OCI-LY7 (cell line): ENCODE measurements at regions not wholly inside any gene's neighbourhood (a gene's known extent, or its start where the extent isn't known, plus 50 kb on each side); places are given as distances from the start of the nearest gene placed in this dataset.

ENCODE experiments used
- BruUV-seq: library from RNA; stranded (reverse); fragments of 400-500 nt; replicated peaks from 2 replicates; lab custom pipeline; 2021; lab: Mats Ljungman, UMichigan
- CTCF ChIA-PET: fragments of 300-600 bp; sonication (Branson Sonifier 250); formaldehyde crosslinking; loops from one replicate; lab custom pipeline; 2022; ENCODE audit warnings: antibody characterized with exemption; ENCODE audit not compliant: unreplicated experiment; lab: Charles Lee
- POLR2A ChIA-PET: fragments of 300-600 bp; sonication (Branson Sonifier 250); formaldehyde crosslinking; loops from one replicate; lab custom pipeline; 2022; ENCODE audit warnings: antibody characterized with exemption; lab: Charles Lee
- DNase-seq: peaks from one replicate; pipeline ENCODE4 v3.0.0-alpha.2; 2015; ENCODE audit warnings: low spot score
- H2AFZ ChIP-seq: fragments of 200-600 bp; sonication (generic), shearing (Covaris generic); 2 replicates; pipeline ENCODE4 v1.6.1; 2014; ENCODE audit warnings: mild to moderate bottlenecking, antibody characterized with exemption, low read length, moderate library complexity
- H3K27ac ChIP-seq: fragments of 200-600 bp; sonication (generic); 2 replicates; pipeline ENCODE4 v1.5.1; 2014; ENCODE audit warnings: mixed run types, low read depth, mild to moderate bottlenecking, moderate library complexity, low read length, inconsistent platforms; ENCODE audit not compliant: poor library complexity, severe bottlenecking
- H3K36me3 ChIP-seq: fragments of 200-600 bp; sonication (generic); 2 replicates; pipeline ENCODE4 v1.6.1; 2014; ENCODE audit warnings: mild to moderate bottlenecking, antibody characterized with exemption, low read length, moderate library complexity, mixed read lengths; ENCODE audit not compliant: insufficient read depth
- H3K4me1 ChIP-seq: fragments of 200-600 bp; sonication (generic); 2 replicates; pipeline ENCODE4 v1.5.1; 2014; ENCODE audit warnings: mild to moderate bottlenecking, low read length; ENCODE audit not compliant: insufficient read depth, poor library complexity, severe bottlenecking
- H3K4me2 ChIP-seq: fragments of 200-600 bp; sonication (generic); 2 replicates; pipeline ENCODE4 v1.6.1; 2014; ENCODE audit warnings: mild to moderate bottlenecking, low read length
- H3K4me3 ChIP-seq: fragments of 200-600 bp; sonication (generic); 2 replicates; pipeline ENCODE4 v1.5.1; 2014; ENCODE audit warnings: mild to moderate bottlenecking, low read depth, low read length; ENCODE audit not compliant: poor library complexity, severe bottlenecking
- H3K79me2 ChIP-seq: fragments of 200-600 bp; sonication (generic); 2 replicates; pipeline ENCODE4 v1.6.1; 2016; ENCODE audit warnings: low read depth, mild to moderate bottlenecking, low read length, moderate library complexity, mixed read lengths; ENCODE audit not compliant: insufficient read depth
- H3K9me2 ChIP-seq: fragments of 200-600 bp; sonication (generic); 2 replicates; pipeline ENCODE4 v1.6.1; 2016; ENCODE audit warnings: mild to moderate bottlenecking, low read length, mixed read lengths; ENCODE audit not compliant: insufficient read depth
- H3K9me3 ChIP-seq: fragments of 200-600 bp; sonication (generic); 2 replicates; pipeline ENCODE4 v1.6.1; 2014; ENCODE audit warnings: mild to moderate bottlenecking, mixed run types, low read length, mixed read lengths
- H4K20me1 ChIP-seq: fragments of 200-600 bp; sonication (generic); 2 replicates; pipeline ENCODE4 v1.6.1; 2014; ENCODE audit warnings: mild to moderate bottlenecking, antibody characterized with exemption, low read length, moderate library complexity, mixed read lengths; ENCODE audit not compliant: insufficient read depth
- CTCF ChIP-seq: fragments of 200-600 bp; sonication (generic); conservative IDR thresholded peaks from 2 replicates; pipeline ENCODE4 v1.5.1; 2014; ENCODE audit warnings: mild to moderate bottlenecking, antibody characterized with exemption, low read length, moderate library complexity, mixed read lengths
- EZH2phosphoT487 ChIP-seq: fragments of 200-600 bp; sonication (generic); IDR thresholded peaks from 2 replicates; pipeline ENCODE4 v1.6.1; 2018; ENCODE audit warnings: low read depth, borderline replicate concordance, mild to moderate bottlenecking, mixed run types, antibody characterized with exemption, low read length, moderate library complexity, mixed read lengths
- intact Hi-C: fragments of 100-400 bp; cut with micrococcal nuclease; formaldehyde crosslinking; loops from one replicate; pipeline ENCODE4 v1.10.0; 2022; ENCODE audit not compliant: unreplicated experiment

GRCh38 chr12:115857923-115858322 lies 419.6 kb downstream of the MED13L start:
- no peak for TF ChIP-seq CTCF
- H3K4me3 ChIP-seq = no peak overlapping the region
- intact Hi-C loops = no loop called here
- H3K36me3 ChIP-seq = no peaks in the 10 kb centered on the region
- H4K20me1 ChIP-seq = no peaks in the 10 kb centered on the region
- no TSS peak for BruUV-seq
- POLR2A ChIA-PET = interaction anchor here (0.6 kb wide), 1 partner anchor 19 kb away, joined by 3 read pairs; no protein-coding TSS in a partner anchor
- no peak for DNase-seq
- no peaks in the 10 kb centered on the region for H3K79me2 ChIP-seq
- H3K4me1 ChIP-seq = no peaks in the 10 kb centered on the region
- no peak overlapping the region for H3K27ac ChIP-seq
- H2AFZ ChIP-seq = no peak overlapping the region
- no peaks in the 10 kb centered on the region for H3K9me2 ChIP-seq
- CTCF ChIA-PET = no interaction called here
- no peaks in the 10 kb centered on the region for H3K9me3 ChIP-seq
- no peak overlapping the region for H3K4me2 ChIP-seq

- CTCF ChIA-PET = no interaction called here
- POLR2A ChIA-PET = interaction anchor here (0.6 kb wide), 1 partner anchor 18 kb away, joined by 3 read pairs; no protein-coding TSS in a partner anchor
- intact Hi-C loops = no loop called here
Measured at GRCh38 chr12:115857160-115857920, 420.2 kb downstream of the MED13L start.

More at GRCh38 chr12:115857160-115857920, 420.2 kb downstream of the MED13L start:
- Histone ChIP-seq H3K4me2 (no peak overlapping the region), H3K79me2 (no peaks in the 10 kb centered on the region), H3K9me2 (no peaks in the 10 kb centered on the region), H3K4me3 (no peak overlapping the region), H3K36me3 (no peaks in the 10 kb centered on the region), H4K20me1 (no peaks in the 10 kb centered on the region), H3K27ac (no peak overlapping the region), H2AFZ (no peak overlapping the region), H3K4me1 (no peaks in the 10 kb centered on the region), H3K9me3 (no peaks in the 10 kb centered on the region)
- BruUV-seq = no TSS peak
- TF ChIP-seq CTCF (no peak), EZH2phosphoT487 (no peak)
- DNase-seq = no peak
